ENCODE measurements at regions not wholly inside any gene's neighbourhood (a gene's known extent, or its start where the extent isn't known, plus 50 kb on each side); places are given as distances from the start of the nearest gene placed in this dataset.

DNA sequence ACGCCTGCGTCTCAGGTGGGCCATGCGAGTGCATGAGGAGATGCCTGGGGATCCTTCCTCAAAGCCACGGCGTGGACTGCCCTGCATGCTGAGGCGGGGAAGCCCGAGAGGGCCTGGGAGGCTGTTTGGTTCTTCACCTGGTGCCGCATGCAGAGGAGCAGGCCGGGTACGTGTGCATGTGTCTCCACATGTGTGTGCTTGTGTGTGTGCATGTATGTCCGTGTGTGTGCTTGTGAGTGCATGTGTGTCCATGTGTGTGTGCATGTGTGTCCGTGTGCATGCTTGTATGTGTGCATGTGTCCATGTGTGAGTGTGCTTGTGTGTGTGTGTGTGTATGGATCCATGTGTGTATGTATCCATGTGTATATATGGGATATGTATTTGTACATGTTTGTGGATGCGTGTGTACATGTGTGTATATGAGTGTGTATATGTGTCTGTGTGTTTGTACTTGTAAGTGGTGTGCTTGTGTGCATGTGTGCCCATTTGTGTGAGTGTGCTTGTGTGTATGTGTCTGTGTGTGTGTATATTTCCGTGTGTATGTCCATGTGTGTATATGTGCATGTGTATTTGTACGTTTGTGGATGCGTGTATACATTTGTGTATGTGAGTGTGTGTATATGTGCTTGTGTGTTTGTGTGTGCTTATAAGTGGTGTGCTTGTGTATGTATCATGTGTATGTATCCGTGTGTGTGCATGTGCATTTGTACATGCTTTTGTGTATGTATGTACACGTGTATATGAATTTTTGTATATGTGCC lies 79.0 kb downstream of the PTGR3 start:
- Histone ChIP-seq H3K27me3 (replicated peaks; ENCODE audit: control insufficient read depth, insufficient read depth, low read length) (peaks cover 15% of the 10 kb centered on the region), H3K36me3 (ENCODE audit: control insufficient read depth, insufficient read depth, low read length, severe bottlenecking) (no peaks in the 10 kb centered on the region), H3K4me1 (ENCODE audit: control insufficient read depth, insufficient read depth, low read length) (peaks cover 5% of the 10 kb centered on the region), H3K9me3 (ENCODE audit: control insufficient read depth, low read length) (no peaks in the 10 kb centered on the region), H3K4me3 (ENCODE audit: low read length) (no peak overlapping the region), H3K9ac (ENCODE audit: low read length) (no peak overlapping the region)
- DNase-seq (ENCODE audit: low read depth) = no peak

DNA sequence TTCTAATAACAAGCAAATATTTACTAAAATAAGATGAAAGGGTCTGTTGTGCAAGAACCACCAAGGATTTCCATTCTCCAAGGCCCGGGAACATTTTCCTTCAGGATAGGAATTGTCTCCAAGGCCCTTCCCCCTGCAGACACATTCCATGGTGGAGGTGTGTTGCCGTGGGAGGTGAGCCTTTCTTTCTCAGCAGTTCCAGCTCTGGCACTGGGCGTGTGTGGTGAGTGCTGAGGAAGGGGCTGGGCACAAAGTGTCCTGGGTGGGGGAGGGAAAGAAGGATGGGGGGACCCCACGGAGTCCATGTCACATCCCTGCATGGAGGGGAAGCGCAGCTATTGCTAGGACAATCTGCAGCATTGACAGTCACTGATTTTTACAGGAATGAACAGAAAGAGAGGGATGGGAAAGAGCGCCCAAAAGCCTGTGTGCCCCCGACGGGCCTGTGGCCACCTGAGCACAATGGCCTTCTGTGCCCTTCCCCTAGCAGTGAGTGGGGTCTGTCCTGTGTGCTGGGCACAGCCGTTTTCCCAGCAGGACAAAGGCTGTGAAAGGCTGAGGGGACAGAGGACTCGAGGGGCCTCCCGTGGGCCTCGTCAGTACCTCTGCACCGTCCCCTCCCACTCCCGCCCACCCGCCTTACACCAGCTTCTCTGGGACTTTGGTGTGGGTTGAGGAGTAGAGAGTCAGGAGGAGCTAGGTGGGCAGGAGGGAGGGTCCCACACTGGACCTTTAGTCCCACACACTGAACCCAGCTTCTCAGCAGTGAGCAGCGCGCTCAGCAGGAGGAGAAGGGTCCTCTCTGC lies 79.8 kb downstream of the PTGR3 start:
- H3K36me3 ChIP-seq (ENCODE audit: control insufficient read depth, insufficient read depth, low read length, severe bottlenecking) = no peaks in the 10 kb centered on the region
- H3K9ac ChIP-seq (ENCODE audit: low read length) = no peak overlapping the region

DNA sequence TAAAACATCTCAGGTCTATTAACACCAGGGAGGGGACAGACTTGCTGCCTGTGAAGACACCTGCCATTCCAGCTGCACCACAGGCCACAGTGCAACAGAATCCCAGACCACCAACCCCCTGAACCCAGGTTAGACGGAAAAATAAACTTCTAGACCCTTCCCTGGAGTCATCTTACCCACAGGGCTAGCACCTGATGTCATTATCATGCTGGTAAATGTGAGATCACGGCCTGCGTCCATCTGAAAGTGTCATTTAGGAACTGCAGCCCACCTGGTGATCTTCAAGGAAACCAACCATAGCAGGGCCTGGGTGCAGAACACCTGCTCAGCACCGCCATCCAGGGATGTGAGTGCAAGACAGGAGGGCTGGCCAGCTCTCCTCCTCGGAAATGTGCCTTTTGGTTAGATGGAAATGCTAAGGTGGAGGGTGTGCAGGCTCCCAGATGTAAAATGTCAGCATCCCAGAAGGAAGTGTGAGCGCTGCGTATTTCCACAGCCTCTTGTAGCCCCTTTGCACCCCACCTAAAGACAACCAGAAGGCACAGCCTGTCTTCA lies 80.8 kb downstream of the PTGR3 start:
- Histone ChIP-seq H3K27me3 (replicated peaks; ENCODE audit: control insufficient read depth, insufficient read depth, low read length) (peaks cover 16% of the 10 kb centered on the region), H3K36me3 (ENCODE audit: control insufficient read depth, insufficient read depth, low read length, severe bottlenecking) (no peaks in the 10 kb centered on the region), H3K4me1 (ENCODE audit: control insufficient read depth, insufficient read depth, low read length) (peaks cover 5% of the 10 kb centered on the region), H3K9me3 (ENCODE audit: control insufficient read depth, low read length) (no peaks in the 10 kb centered on the region), H3K9ac (ENCODE audit: low read length) (no peak overlapping the region), H3K4me3 (ENCODE audit: low read length) (no peak overlapping the region)
- no peak for DNase-seq (ENCODE audit: low read depth)

More for the DNA sequence above, 79.8 kb downstream of the PTGR3 start:
- DNase-seq (ENCODE audit: low read depth) = no peak
- H3K4me3 ChIP-seq (ENCODE audit: low read length) = no peak overlapping the region
- H3K9me3 ChIP-seq (ENCODE audit: control insufficient read depth, low read length) = no peaks in the 10 kb centered on the region
- peaks cover 20% of the 10 kb centered on the region for H3K27me3 ChIP-seq (replicated peaks; ENCODE audit: control insufficient read depth, insufficient read depth, low read length)
- H3K4me1 ChIP-seq (ENCODE audit: control insufficient read depth, insufficient read depth, low read length) = peaks cover 5% of the 10 kb centered on the region

DNA sequence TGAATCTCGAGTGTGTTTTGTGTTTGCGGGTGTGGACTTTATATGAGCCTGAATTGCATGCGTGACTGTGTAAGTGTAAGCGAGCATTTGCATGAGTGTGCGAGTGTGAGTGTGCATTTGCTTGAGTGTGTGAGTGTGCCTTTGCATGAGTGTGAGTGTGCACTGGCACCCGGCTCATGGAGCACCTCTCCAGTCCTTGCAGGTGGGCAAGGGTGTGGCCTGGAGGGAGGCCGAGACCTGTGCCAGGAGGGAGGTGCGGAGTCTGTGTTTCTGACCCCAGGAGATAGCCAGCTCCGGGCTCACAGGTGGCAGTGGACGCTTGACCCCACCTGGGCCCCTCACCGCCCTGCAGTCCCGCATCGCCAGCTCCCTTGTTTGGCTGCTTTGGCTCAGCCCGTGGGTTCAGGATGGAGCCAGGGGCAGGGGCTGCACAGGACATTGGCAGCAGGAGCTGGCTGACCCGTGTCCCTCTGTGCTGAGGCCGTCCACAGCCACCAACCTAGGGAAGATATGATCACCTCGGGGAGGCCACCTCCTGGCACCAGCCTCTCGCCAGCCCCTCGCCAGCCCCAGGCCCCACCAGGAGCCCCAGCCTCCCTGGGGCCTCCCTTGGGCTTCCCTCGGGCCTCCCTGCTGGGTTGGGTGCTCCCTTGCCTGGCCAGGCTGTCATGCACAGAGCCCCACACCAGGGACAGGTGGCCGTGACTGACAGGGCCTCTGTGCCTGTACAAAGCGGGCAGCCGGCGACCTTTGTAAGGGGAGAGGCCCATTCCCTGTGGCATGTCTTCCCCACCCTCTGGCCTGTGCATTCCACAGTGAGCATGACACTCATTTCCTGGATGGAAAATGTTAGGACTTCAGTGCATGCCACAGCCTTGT lies 81.6 kb downstream of the PTGR3 start:
- DNase-seq (ENCODE audit: low read depth) = peak; percentile 5

DNA sequence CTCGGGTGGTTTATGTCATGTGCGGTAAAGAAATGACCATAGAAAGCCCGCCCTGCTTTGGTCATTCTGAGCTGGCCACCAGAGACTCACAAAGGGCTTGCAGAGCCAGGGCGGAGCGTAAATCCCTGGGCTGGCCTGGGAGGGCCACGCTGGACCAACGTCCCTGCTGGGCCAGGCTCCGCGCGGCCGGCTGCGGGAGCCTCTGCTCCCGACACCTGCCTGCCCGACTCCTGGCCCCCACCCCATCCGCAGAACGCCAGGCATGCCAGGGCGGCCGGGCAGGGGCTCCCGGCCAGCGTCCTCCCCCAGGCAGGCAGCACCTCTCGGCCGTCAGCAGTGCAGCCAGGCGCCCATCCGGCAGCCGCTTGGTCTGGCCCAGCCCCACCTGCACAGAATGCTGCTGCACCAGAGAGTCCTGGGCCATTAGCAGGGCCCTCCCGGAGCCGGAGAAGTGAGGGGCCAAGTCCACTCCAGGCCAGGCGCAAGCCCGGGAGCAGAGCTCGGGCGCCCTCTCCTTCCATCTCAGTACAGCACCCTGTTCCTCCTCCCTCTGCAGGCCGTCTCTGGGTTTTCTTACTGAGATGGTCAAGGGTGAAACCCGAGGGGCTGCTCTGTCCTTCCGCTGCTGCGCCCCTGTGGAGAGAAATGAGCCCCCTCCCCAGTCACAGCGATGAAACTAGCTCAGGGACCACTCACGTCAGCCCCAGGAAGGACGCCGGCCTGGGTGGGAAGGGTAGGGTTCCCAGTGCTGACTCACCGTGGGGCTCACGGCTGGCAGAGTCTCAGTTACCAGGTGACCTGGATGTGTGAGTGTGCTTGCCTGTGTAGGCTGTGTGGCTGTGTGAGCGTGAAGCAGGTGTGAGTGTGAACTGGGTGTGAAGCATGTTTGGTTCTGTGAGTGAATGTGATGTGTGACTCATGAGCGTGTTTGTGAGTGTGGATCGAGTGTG lies 83.3 kb downstream of the PTGR3 start:
- peaks cover 5% of the 10 kb centered on the region for H3K27me3 ChIP-seq (replicated peaks; ENCODE audit: control insufficient read depth, insufficient read depth, low read length)
- H3K4me1 ChIP-seq (ENCODE audit: control insufficient read depth, insufficient read depth, low read length) = no peaks in the 10 kb centered on the region
- H3K36me3 ChIP-seq (ENCODE audit: control insufficient read depth, insufficient read depth, low read length, severe bottlenecking) = no peaks in the 10 kb centered on the region
- H3K9me3 ChIP-seq (ENCODE audit: control insufficient read depth, low read length) = no peaks in the 10 kb centered on the region
- H3K4me3 ChIP-seq (ENCODE audit: low read length) = no peak overlapping the region
- no peak for DNase-seq (ENCODE audit: low read depth)
- H3K9ac ChIP-seq (ENCODE audit: low read length) = no peak overlapping the region

More for the DNA sequence above, 81.6 kb downstream of the PTGR3 start:
- Histone ChIP-seq H3K4me1 (ENCODE audit: control insufficient read depth, insufficient read depth, low read length) (peaks cover 5% of the 10 kb centered on the region), H3K9ac (ENCODE audit: low read length) (no peak overlapping the region), H3K9me3 (ENCODE audit: control insufficient read depth, low read length) (no peaks in the 10 kb centered on the region), H3K27me3 (replicated peaks; ENCODE audit: control insufficient read depth, insufficient read depth, low read length) (peaks cover 11% of the 10 kb centered on the region), H3K36me3 (ENCODE audit: control insufficient read depth, insufficient read depth, low read length, severe bottlenecking) (no peaks in the 10 kb centered on the region), H3K4me3 (ENCODE audit: low read length) (no peak overlapping the region)

DNA sequence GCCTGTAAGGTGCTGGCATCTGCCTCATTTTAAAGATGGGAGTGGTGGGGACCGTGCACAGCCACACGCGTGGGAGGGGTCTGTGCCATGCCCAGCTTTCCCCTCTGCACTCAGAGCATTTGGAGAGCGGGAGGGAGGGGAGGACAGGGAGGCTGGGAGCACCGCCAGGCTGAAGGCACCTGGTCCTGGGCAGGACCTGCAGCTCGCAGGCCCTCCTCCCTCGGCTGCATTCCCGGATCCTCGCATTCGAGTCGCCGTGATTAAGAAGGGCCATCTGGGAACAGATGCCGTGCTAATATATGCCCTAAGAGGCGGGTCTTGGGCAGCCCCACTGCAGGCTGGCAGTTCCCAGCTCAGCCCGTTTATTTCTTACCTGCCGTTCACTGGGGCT lies 84.0 kb downstream of the PTGR3 start:
- Histone ChIP-seq H3K9me3 (ENCODE audit: control insufficient read depth, low read length) (no peaks in the 10 kb centered on the region), H3K36me3 (ENCODE audit: control insufficient read depth, insufficient read depth, low read length, severe bottlenecking) (no peaks in the 10 kb centered on the region), H3K4me3 (ENCODE audit: low read length) (no peak overlapping the region), H3K4me1 (ENCODE audit: control insufficient read depth, insufficient read depth, low read length) (no peaks in the 10 kb centered on the region), H3K27me3 (replicated peaks; ENCODE audit: control insufficient read depth, insufficient read depth, low read length) (peaks cover 5% of the 10 kb centered on the region), H3K9ac (ENCODE audit: low read length) (no peak overlapping the region)
- no peak for DNase-seq (ENCODE audit: low read depth)

DNA sequence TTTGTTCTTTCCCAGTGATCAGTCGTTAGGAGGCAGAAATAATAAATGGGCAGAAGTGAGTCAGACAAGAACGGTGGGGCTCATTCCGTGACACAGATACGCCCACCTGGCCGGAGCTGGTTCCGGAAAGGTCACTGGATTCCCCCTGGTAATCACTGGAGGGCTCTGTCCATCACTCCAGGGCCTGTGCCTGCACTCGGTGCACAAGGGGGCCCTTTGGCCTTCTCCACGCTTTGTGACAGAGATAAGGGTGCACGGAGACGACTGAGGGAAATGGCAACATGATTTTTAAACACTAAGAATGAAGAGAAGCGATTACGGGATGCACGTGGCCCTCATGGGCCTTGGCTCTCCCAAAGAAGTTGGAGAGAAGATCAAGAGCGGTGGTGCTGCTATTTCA lies 84.4 kb downstream of the PTGR3 start:
- no peak overlapping the region for H3K4me3 ChIP-seq (ENCODE audit: low read length)
- peaks cover 5% of the 10 kb centered on the region for H3K27me3 ChIP-seq (replicated peaks; ENCODE audit: control insufficient read depth, insufficient read depth, low read length)
- no peaks in the 10 kb centered on the region for H3K9me3 ChIP-seq (ENCODE audit: control insufficient read depth, low read length)
- no peaks in the 10 kb centered on the region for H3K4me1 ChIP-seq (ENCODE audit: control insufficient read depth, insufficient read depth, low read length)
- no peak for DNase-seq (ENCODE audit: low read depth)
- no peak overlapping the region for H3K9ac ChIP-seq (ENCODE audit: low read length)
- no peaks in the 10 kb centered on the region for H3K36me3 ChIP-seq (ENCODE audit: control insufficient read depth, insufficient read depth, low read length, severe bottlenecking)

DNA sequence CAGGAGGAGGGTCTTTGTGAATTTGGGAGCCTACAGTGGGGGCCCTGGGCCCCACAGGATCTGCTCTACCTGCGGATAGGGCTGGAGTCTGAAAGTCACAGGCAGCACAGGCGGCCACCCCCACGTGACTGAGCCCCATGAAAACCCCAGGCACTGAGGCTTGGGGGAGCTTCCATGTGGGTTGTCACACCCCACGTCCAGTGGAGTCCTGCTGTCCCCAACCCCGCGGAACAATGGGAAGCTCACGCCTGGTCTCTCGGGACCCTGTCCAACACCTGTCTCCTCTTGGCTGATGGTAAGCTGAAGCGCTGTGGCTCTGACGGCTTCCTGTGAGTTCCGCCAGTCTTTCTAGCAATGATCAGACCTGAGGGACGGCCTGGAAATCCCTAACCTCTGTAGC lies 85.8 kb downstream of the PTGR3 start:
- Histone ChIP-seq H3K27me3 (replicated peaks; ENCODE audit: control insufficient read depth, insufficient read depth, low read length) (peaks cover 5% of the 10 kb centered on the region), H3K9ac (ENCODE audit: low read length) (no peak overlapping the region), H3K4me3 (ENCODE audit: low read length) (no peak overlapping the region), H3K4me1 (ENCODE audit: control insufficient read depth, insufficient read depth, low read length) (no peaks in the 10 kb centered on the region), H3K9me3 (ENCODE audit: control insufficient read depth, low read length) (no peaks in the 10 kb centered on the region), H3K36me3 (ENCODE audit: control insufficient read depth, insufficient read depth, low read length, severe bottlenecking) (no peaks in the 10 kb centered on the region)
- no peak for DNase-seq (ENCODE audit: low read depth)

DNA sequence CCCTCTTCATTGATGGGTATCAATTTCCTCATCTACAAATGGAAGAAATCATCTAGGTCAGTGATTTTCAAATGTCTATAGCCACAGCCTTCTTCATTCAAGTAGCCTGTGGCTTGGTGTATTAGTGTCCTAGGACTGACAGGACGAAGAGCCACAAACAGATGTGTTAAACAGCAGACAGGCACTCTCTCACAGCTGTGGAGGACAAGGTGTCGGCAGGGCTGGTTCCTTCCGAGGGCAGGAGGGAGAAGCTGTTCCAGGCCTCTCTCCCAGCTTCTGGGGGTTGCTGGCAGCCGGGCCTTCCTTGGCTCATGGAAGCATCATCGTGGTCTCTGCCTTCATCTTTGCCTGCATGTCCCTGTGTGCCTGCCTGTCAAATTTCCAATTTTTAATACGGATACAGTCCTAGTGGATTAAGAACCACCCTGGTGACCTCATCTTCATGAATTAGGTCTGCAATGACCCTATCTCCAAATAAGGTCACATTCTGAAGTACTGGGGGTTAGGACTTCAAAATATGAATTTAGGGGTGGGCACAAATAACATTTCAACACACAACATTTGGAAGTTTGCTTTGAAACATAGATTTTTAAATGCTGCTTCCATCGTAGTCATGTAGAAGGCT lies 86.5 kb downstream of the PTGR3 start:
- no peaks in the 10 kb centered on the region for H3K36me3 ChIP-seq (ENCODE audit: control insufficient read depth, insufficient read depth, low read length, severe bottlenecking)
- H3K27me3 ChIP-seq (replicated peaks; ENCODE audit: control insufficient read depth, insufficient read depth, low read length) = peaks cover 5% of the 10 kb centered on the region
- DNase-seq (ENCODE audit: low read depth) = no peak
- no peak overlapping the region for H3K9ac ChIP-seq (ENCODE audit: low read length)
- no peaks in the 10 kb centered on the region for H3K9me3 ChIP-seq (ENCODE audit: control insufficient read depth, low read length)
- no peak overlapping the region for H3K4me3 ChIP-seq (ENCODE audit: low read length)
- no peaks in the 10 kb centered on the region for H3K4me1 ChIP-seq (ENCODE audit: control insufficient read depth, insufficient read depth, low read length)

DNA sequence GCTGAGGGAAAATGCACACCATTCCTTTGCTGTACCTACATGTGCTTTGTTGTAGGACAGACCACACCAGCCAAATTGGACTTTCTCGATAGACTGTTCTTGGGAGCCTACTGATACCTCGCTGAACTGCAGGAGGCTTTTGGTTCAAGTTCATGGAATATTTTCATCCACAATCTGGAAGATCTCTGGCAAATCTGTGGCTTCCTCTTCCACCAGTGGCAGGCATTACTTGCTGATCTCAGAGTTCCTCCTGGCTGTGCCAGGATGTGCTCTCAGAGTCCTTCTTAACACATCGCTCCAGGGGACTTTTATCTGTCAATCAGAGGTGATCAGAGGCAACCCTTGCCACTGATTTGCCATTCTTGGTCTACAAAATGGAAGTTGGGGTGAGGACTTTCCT lies 87.7 kb downstream of the PTGR3 start:
- no peak overlapping the region for H3K9ac ChIP-seq (ENCODE audit: low read length)
- no peaks in the 10 kb centered on the region for H3K36me3 ChIP-seq (ENCODE audit: control insufficient read depth, insufficient read depth, low read length, severe bottlenecking)
- H3K4me3 ChIP-seq (ENCODE audit: low read length) = no peak overlapping the region
- H3K4me1 ChIP-seq (ENCODE audit: control insufficient read depth, insufficient read depth, low read length) = no peaks in the 10 kb centered on the region
- H3K27me3 ChIP-seq (replicated peaks; ENCODE audit: control insufficient read depth, insufficient read depth, low read length) = peaks cover 9% of the 10 kb centered on the region
- no peaks in the 10 kb centered on the region for H3K9me3 ChIP-seq (ENCODE audit: control insufficient read depth, low read length)
- DNase-seq (ENCODE audit: low read depth) = no peak

All from adipocyte (in vitro differentiated cells).